PC-9 (cell line): ENCODE measurements at regions not wholly inside any gene's neighbourhood (a gene's known extent, or its start where the extent isn't known, plus 50 kb on each side); places are given as distances from the start of the nearest gene placed in this dataset.
A peak's percentile ranks its signal among the peaks of the same experiment; 100 is the strongest.

Experiments used
- BruUV-seq: library from RNA; stranded (reverse); fragments of 400-500 nt; replicated peaks from 2 replicates; lab custom pipeline; 2021; lab: Mats Ljungman, UMichigan
- CTCF ChIA-PET: fragments of 300-600 bp; sonication (Branson Sonifier 250); formaldehyde crosslinking; loops from one replicate; lab custom pipeline; 2022; ENCODE audit warnings: antibody characterized with exemption; lab: Charles Lee
- POLR2A ChIA-PET: fragments of 300-600 bp; sonication (Branson Sonifier 250); formaldehyde crosslinking; loops from one replicate; lab custom pipeline; 2022; ENCODE audit warnings: antibody characterized with exemption; ENCODE audit not compliant: unreplicated experiment; lab: Charles Lee
- DNase-seq, 2 experiments: peaks; one replicate each; pipeline versions ENCODE4 v3.0.0 to v3.0.0-alpha.2; 2015 to 2022; ENCODE audit warnings: mixed read lengths in 1 of 2
- H2AFZ ChIP-seq: fragments of 200-600 bp; sonication (generic); 2 replicates; pipeline ENCODE4 v1.8.1; 2017; ENCODE audit warnings: antibody characterized with exemption
- H3F3A ChIP-seq: fragments of 200-600 bp; sonication (generic); 2 replicates; pipeline ENCODE4 v1.8.1; 2017; ENCODE audit warnings: antibody characterized with exemption, mild to moderate bottlenecking, low read depth; ENCODE audit not compliant: insufficient read depth
- H3K27ac ChIP-seq: fragments of 200-600 bp; sonication (generic); 2 replicates; pipeline ENCODE4 v1.6.1; 2016; ENCODE audit warnings: mixed run types
- H3K27me3 ChIP-seq: fragments of 200-600 bp; sonication (generic); 2 replicates; pipeline ENCODE4 v1.6.1; 2016; ENCODE audit warnings: low read depth, mixed run types; ENCODE audit not compliant: insufficient read depth
- H3K36me3 ChIP-seq: fragments of 200-600 bp; sonication (generic); 2 replicates; pipeline ENCODE4 v1.6.1; 2016; ENCODE audit warnings: low read depth, mixed run types
- H3K4me1 ChIP-seq: fragments of 200-600 bp; sonication (generic); replicated peaks from 2 replicates; pipeline ENCODE4 v1.6.1; 2016; ENCODE audit warnings: mixed run types; ENCODE audit not compliant: insufficient read depth
- H3K4me2 ChIP-seq: fragments of 200-600 bp; sonication (generic); 2 replicates; pipeline ENCODE4 v1.6.1; 2017; ENCODE audit warnings: mixed run types
- H3K4me3 ChIP-seq: fragments of 200-600 bp; sonication (generic); 2 replicates; pipeline ENCODE4 v1.6.1; 2016; ENCODE audit warnings: mixed run types
- H3K79me2 ChIP-seq: fragments of 200-600 bp; sonication (generic); 2 replicates; pipeline ENCODE4 v1.6.1; 2017; ENCODE audit warnings: low read depth, mixed run types
- H3K9me2 ChIP-seq: fragments of 200-600 bp; sonication (generic); 2 replicates; pipeline ENCODE4 v1.8.1; 2017; ENCODE audit warnings: mild to moderate bottlenecking; ENCODE audit not compliant: insufficient read depth
- H3K9me3 ChIP-seq: fragments of 200-600 bp; sonication (generic); 2 replicates; pipeline ENCODE4 v1.8.1; 2016; ENCODE audit warnings: low read depth; ENCODE audit not compliant: insufficient read depth
- H4K20me1 ChIP-seq: fragments of 200-600 bp; sonication (generic); 2 replicates; pipeline ENCODE4 v1.8.1; 2017; ENCODE audit not compliant: insufficient read depth
- CTCF ChIP-seq: fragments of 200-600 bp; sonication (generic); conservative IDR thresholded peaks from 2 replicates; pipeline ENCODE4 v1.6.1; 2017; ENCODE audit warnings: mixed run types, antibody characterized with exemption, mild to moderate bottlenecking, moderate library complexity
- EZH2 ChIP-seq: fragments of 200-600 bp; sonication (generic); IDR thresholded peaks from 2 replicates; pipeline ENCODE4 v1.8.0; 2017; ENCODE audit warnings: antibody characterized with exemption, low read depth
- intact Hi-C: fragments of 100-400 bp; cut with micrococcal nuclease; formaldehyde crosslinking; loops from one replicate; pipeline ENCODE4 v1.10.0; 2022; ENCODE audit not compliant: unreplicated experiment

GRCh38 chr13:73273745-73274144, 214.9 kb downstream of the KLF5 start:
- H3K36me3 ChIP-seq = no peaks in the 10 kb centered on the region
- intact Hi-C loops = no loop called here
- POLR2A ChIA-PET = interaction anchor here (0.7 kb wide), 1 partner anchor 344 kb away, joined by 5 read pairs; no protein-coding TSS in a partner anchor

GRCh38 chr13:73273276-73273675, 214.5 kb downstream of the KLF5 start:
- H3K27ac ChIP-seq = no peak overlapping the region
- no peaks in the 10 kb centered on the region for H3F3A ChIP-seq
- no peak for TF ChIP-seq EZH2
- no peak for TF ChIP-seq CTCF
- H3K36me3 ChIP-seq = no peaks in the 10 kb centered on the region
- H3K27me3 ChIP-seq = no peaks in the 10 kb centered on the region
- ChIA-PET POLR2A (no interaction called here), CTCF (no interaction called here)
- no peak overlapping the region for H3K4me2 ChIP-seq
- intact Hi-C loops = no loop called here
- BruUV-seq = no TSS peak
- H3K4me1 ChIP-seq = no peaks in the 10 kb centered on the region
- no peaks in the 10 kb centered on the region for H3K79me2 ChIP-seq
- H3K9me2 ChIP-seq = no peaks in the 10 kb centered on the region
- H3K9me3 ChIP-seq = peaks cover 20% of the 10 kb centered on the region
- H4K20me1 ChIP-seq = no peaks in the 10 kb centered on the region
- no peak overlapping the region for H3K4me3 ChIP-seq
- no peak overlapping the region for H2AFZ ChIP-seq
- DNase-seq = no peak

More at GRCh38 chr13:73273745-73274144, 214.9 kb downstream of the KLF5 start:
- CTCF ChIA-PET = no interaction called here
- TF ChIP-seq EZH2 (no peak), CTCF (no peak)
- no peaks in the 10 kb centered on the region for H4K20me1 ChIP-seq
- no peak overlapping the region for H2AFZ ChIP-seq
- H3K27me3 ChIP-seq = no peaks in the 10 kb centered on the region
- no peak overlapping the region for H3K4me3 ChIP-seq
- H3K9me2 ChIP-seq = no peaks in the 10 kb centered on the region
- H3K4me1 ChIP-seq = no peaks in the 10 kb centered on the region
- peak in 1 of 2 experiments; percentile 39 for DNase-seq
- H3K4me2 ChIP-seq = no peak overlapping the region
- H3K27ac ChIP-seq = no peak overlapping the region
- H3F3A ChIP-seq = no peaks in the 10 kb centered on the region
- H3K79me2 ChIP-seq = no peaks in the 10 kb centered on the region
- H3K9me3 ChIP-seq = peaks cover 20% of the 10 kb centered on the region
- no TSS peak for BruUV-seq

- Histone ChIP-seq H3K9me3 (peaks cover 16% of the 10 kb centered on the region), H3K79me2 (no peaks in the 10 kb centered on the region), H3K36me3 (no peaks in the 10 kb centered on the region), H3K4me3 (no peak overlapping the region), H3K4me1 (no peaks in the 10 kb centered on the region), H3K9me2 (no peaks in the 10 kb centered on the region), H3K27me3 (no peaks in the 10 kb centered on the region), H3K27ac (no peak overlapping the region), H3K4me2 (no peak overlapping the region), H4K20me1 (no peaks in the 10 kb centered on the region), H3F3A (no peaks in the 10 kb centered on the region), H2AFZ (no peak overlapping the region)
- POLR2A ChIA-PET = interaction anchor here (0.5 kb wide), 1 partner anchor 16 kb away, joined by 10 read pairs; no protein-coding TSS in a partner anchor
- intact Hi-C loops = no loop called here
- no peak for TF ChIP-seq EZH2
- no TSS peak for BruUV-seq
- DNase-seq = no peak
- CTCF ChIA-PET = no interaction called here
These were observed 214.0 kb downstream of the KLF5 start for GRCh38 chr13:73272831-73273230.

- no TSS peak for BruUV-seq
- ChIA-PET POLR2A (no interaction called here), CTCF (no interaction called here)
- Histone ChIP-seq H3K4me1 (no peaks in the 10 kb centered on the region), H3K9me3 (peaks cover 5% of the 10 kb centered on the region; the same call in 1 of the 2 replicates), H3K27ac (no peak overlapping the region), H3F3A (no peaks in the 10 kb centered on the region), H3K9me2 (no peaks in the 10 kb centered on the region), H2AFZ (no peak overlapping the region), H4K20me1 (no peaks in the 10 kb centered on the region), H3K79me2 (no peaks in the 10 kb centered on the region), H3K27me3 (no peaks in the 10 kb centered on the region), H3K36me3 (no peaks in the 10 kb centered on the region), H3K4me2 (no peak overlapping the region), H3K4me3 (no peak overlapping the region)
- intact Hi-C loops = no loop called here
- TF ChIP-seq EZH2 (no peak), CTCF (no peak)
- no peak for DNase-seq
These were observed 209.5 kb downstream of the KLF5 start for GRCh38 chr13:73268306-73268705.
